HepG2 (cell line): ENCODE measurements at regions not wholly inside any gene's neighbourhood (a gene's known extent, or its start where the extent isn't known, plus 50 kb on each side); places are given as distances from the start of the nearest gene placed in this dataset.

Source experiments
- ASH2L ChIP-seq: fragments of 300-600, 200-600 bp; sonication (generic); IDR thresholded peaks from 2 replicates; pipeline ENCODE4 v1.7.0; 2017; ENCODE audit warnings: low read depth, mild to moderate bottlenecking, moderate library complexity, mixed read lengths, low read length; ENCODE audit not compliant: insufficient read length
- BCL6 ChIP-seq: IDR thresholded peaks from 2 replicates; pipeline ENCODE4 v1.6.1; 2016; ENCODE audit warnings: missing genetic modification reagents, missing compliant biosample characterization
- HNF4G ChIP-seq, 2 experiments: sonication (generic) in 1 of 2; formaldehyde crosslinking in 1 of 2; IDR thresholded peaks; 2 replicates each; pipeline versions ENCODE4 v1.4.0 to v1.6.1; 2011 to 2020; ENCODE audit warnings: borderline replicate concordance in 2 of 2, low read depth in 2 of 2, mild to moderate bottlenecking in 2 of 2, low read length in 1 of 2, missing genetic modification reagents in 1 of 2, moderate library complexity in 1 of 2
- KLF16 ChIP-seq, 2 experiments: sonication (generic) in 1 of 2; formaldehyde crosslinking in 1 of 2; IDR thresholded peaks; 2 replicates each; pipeline versions ENCODE4 v1.6.1 to v1.8.0; 2016 to 2023; ENCODE audit warnings: missing genetic modification reagents in 2 of 2, missing compliant biosample characterization in 1 of 2
- PAXIP1 ChIP-seq: sonication (generic); formaldehyde crosslinking; conservative IDR thresholded peaks from 2 replicates; pipeline ENCODE4 v1.4.0; 2020; ENCODE audit warnings: mild to moderate bottlenecking, missing genetic modification reagents, moderate library complexity
- RBM22 ChIP-seq: fragments of 200-400 bp; formaldehyde crosslinking; optimal IDR thresholded peaks from 2 replicates; pipeline ENCODE3; 2017; ENCODE audit warnings: mild to moderate bottlenecking, low read length, moderate library complexity
- SIN3A ChIP-seq: IDR thresholded peaks from 2 replicates; pipeline ENCODE4 v1.6.1; 2011; ENCODE audit warnings: low read depth, mild to moderate bottlenecking, control low read depth, low read length, borderline replicate concordance
- TBX2 ChIP-seq: sonication (generic); formaldehyde crosslinking; IDR thresholded peaks from 2 replicates; pipeline ENCODE4 v1.5.0; 2020; ENCODE audit warnings: missing genetic modification reagents, mild to moderate bottlenecking, borderline replicate concordance
- TEF ChIP-seq: sonication (generic); formaldehyde crosslinking; IDR thresholded peaks from 2 replicates; pipeline ENCODE4 v1.5.0; 2020; ENCODE audit warnings: missing genetic modification reagents
- ZBTB40 ChIP-seq, 2 experiments: fragments of 450-650 bp in 1 of 2; sonication (generic) in 1 of 2; formaldehyde crosslinking in 1 of 2; IDR thresholded peaks; 2 replicates each; pipeline versions ENCODE4 v1.6.1 to v1.8.0; 2016 to 2022; ENCODE audit warnings: antibody characterized with exemption in 1 of 2, mild to moderate bottlenecking in 1 of 2, missing genetic modification reagents in 1 of 2
- ZNF556 ChIP-seq: sonication (generic); formaldehyde crosslinking; IDR thresholded peaks from 2 replicates; pipeline ENCODE4 v1.4.0; 2020; ENCODE audit warnings: mild to moderate bottlenecking, missing genetic modification reagents, borderline replicate concordance
- ZNF557 ChIP-seq: sonication (generic); formaldehyde crosslinking; IDR thresholded peaks from 2 replicates; pipeline ENCODE4 v1.4.0; 2020; ENCODE audit warnings: missing genetic modification reagents
- ZSCAN30 ChIP-seq: sonication (generic); formaldehyde crosslinking; IDR thresholded peaks from 2 replicates; pipeline ENCODE4 v1.5.0; 2020; ENCODE audit warnings: mild to moderate bottlenecking, missing genetic modification reagents

GRCh38 chr11:71179877-71180605 lies 72.3 kb downstream of the SHANK2 start (continued):
- TF ChIP-seq ZBTB40 (IDR thresholded peaks at IDR 0.05) (no peak), ZBTB40 (CRISPR knock-in tag; IDR thresholded peaks at IDR 0.05) (no peak), SIN3A (no peak), ZNF556 (no peak), ASH2L (peak; percentile 33), PAXIP1 (CRISPR knock-in tag) (no peak), ZNF557 (CRISPR knock-in tag) (no peak), ZSCAN30 (CRISPR knock-in tag) (no peak), BCL6 (CRISPR knock-in tag) (peak; percentile 49), TEF (CRISPR knock-in tag) (no peak), TBX2 (peak; percentile 58; the same call in 1 of the 2 replicates), HNF4G (IDR thresholded peaks at IDR 0.05; ENCODE audit: borderline replicate concordance, low read depth, low read length) (peak; percentile 66; the same call in 1 of the 2 replicates), HNF4G (CRISPR knock-in tag; IDR thresholded peaks at IDR 0.05; ENCODE audit: borderline replicate concordance, low read depth) (no peak), KLF16 (CRISPR knock-in tag; IDR thresholded peaks at IDR 0.05) (0 out of 4 replicates have a peak, but pooled peaks of 1 of the 2 experiments have one; percentile 23), RBM22 (no peak)
